Astrocyte (in vitro differentiated cells and primary cell): ENCODE measurements at regions not wholly inside any gene's neighbourhood (a gene's known extent, or its start where the extent isn't known, plus 50 kb on each side); places are given as distances from the start of the nearest gene placed in this dataset.
"Not testable (repeated sequence)": the region's sequence is repeated elsewhere in the genome, so short reads cannot be mapped to it uniquely, and the experiment has no call there.

Source experiments
- DNase-seq: peaks from one replicate; pipeline ENCODE4 v3.0.0-alpha.2; 2010; ENCODE audit warnings: low read depth
- FAIRE-seq: peaks from 2 replicates; lab custom pipeline; 2011; peaks lifted over from hg19 to GRCh38; lab: Jason Lieb, UNC
- H2AFZ ChIP-seq: 2 replicates; pipeline ENCODE4 v1.6.0; 2012; ENCODE audit warnings: low read depth, low read length, inconsistent platforms
- H3K27ac ChIP-seq: 2 replicates; pipeline ENCODE4 v1.5.1; 2011; ENCODE audit warnings: low read depth, low read length, inconsistent platforms
- H3K27me3 ChIP-seq: 2 replicates; pipeline ENCODE4 v1.6.0; 2011; ENCODE audit warnings: low read length, inconsistent platforms; ENCODE audit not compliant: insufficient read depth
- H3K36me3 ChIP-seq: 2 replicates; pipeline ENCODE4 v1.5.1; 2011; ENCODE audit warnings: low read length, inconsistent platforms; ENCODE audit not compliant: insufficient read depth
- H3K4me1 ChIP-seq: 2 replicates; pipeline ENCODE4 v1.5.1; 2011; ENCODE audit warnings: low read length, inconsistent platforms; ENCODE audit not compliant: insufficient read depth
- H3K4me2 ChIP-seq: 2 replicates; pipeline ENCODE4 v1.6.0; 2012; ENCODE audit warnings: low read length, inconsistent platforms
- H3K4me3 ChIP-seq: 2 replicates; pipeline ENCODE4 v1.5.1; 2011; ENCODE audit warnings: low read depth, mild to moderate bottlenecking, low read length, inconsistent platforms; ENCODE audit not compliant: insufficient read depth
- H3K79me2 ChIP-seq: 2 replicates; pipeline ENCODE4 v1.6.0; 2012; ENCODE audit warnings: mild to moderate bottlenecking, low read length, inconsistent platforms; ENCODE audit not compliant: insufficient read depth
- H3K9ac ChIP-seq: 2 replicates; pipeline ENCODE4 v1.6.0; 2012; ENCODE audit warnings: mild to moderate bottlenecking, low read length, inconsistent platforms
- H3K9me3 ChIP-seq: 2 replicates; pipeline ENCODE4 v1.5.1; 2012; ENCODE audit warnings: low read depth, mild to moderate bottlenecking, low read length, inconsistent platforms; ENCODE audit not compliant: insufficient read depth
- H4K20me1 ChIP-seq: 2 replicates; pipeline ENCODE4 v1.6.0; 2012; ENCODE audit warnings: low read length, inconsistent platforms; ENCODE audit not compliant: insufficient read depth
- H3K27ac Mint-ChIP-seq: one replicate; pipeline ENCODE4 v1.8.0; 2021; ENCODE audit warnings: mild to moderate bottlenecking, mixed read lengths; ENCODE audit not compliant: unreplicated experiment
- H3K27me3 Mint-ChIP-seq: one replicate; pipeline ENCODE4 v1.8.0; 2021; ENCODE audit warnings: low read depth, mixed read lengths; ENCODE audit not compliant: unreplicated experiment
- H3K36me3 Mint-ChIP-seq: one replicate; pipeline ENCODE4 v1.8.0; 2021; ENCODE audit warnings: low read depth, mixed read lengths; ENCODE audit not compliant: unreplicated experiment
- H3K4me1 Mint-ChIP-seq: one replicate; pipeline ENCODE4 v1.8.0; 2021; ENCODE audit warnings: low read depth, mixed read lengths; ENCODE audit not compliant: unreplicated experiment
- H3K4me3 Mint-ChIP-seq: one replicate; pipeline ENCODE4 v1.8.0; 2021; ENCODE audit warnings: mild to moderate bottlenecking, moderate library complexity, mixed read lengths; ENCODE audit not compliant: unreplicated experiment
- H3K9me3 Mint-ChIP-seq: one replicate; pipeline ENCODE4 v1.8.0; 2021; ENCODE audit warnings: mild to moderate bottlenecking, mixed read lengths; ENCODE audit not compliant: unreplicated experiment
- CTCF ChIP-seq: IDR thresholded peaks from 2 replicates; pipeline ENCODE4 v1.5.1; 2011; ENCODE audit warnings: low read depth, mild to moderate bottlenecking, inconsistent platforms, low read length, moderate library complexity; ENCODE audit not compliant: insufficient read depth
- EZH2 ChIP-seq: IDR thresholded peaks from 2 replicates; pipeline ENCODE4 v1.6.1; 2012; ENCODE audit warnings: mild to moderate bottlenecking, low read length, inconsistent platforms; ENCODE audit not compliant: insufficient read depth

- no peak for FAIRE-seq
These were observed 617.4 kb upstream of the CDH10 start for GRCh38 chr5:25262221-25262620.

GRCh38 chr5:25255128-25255527 is 610.4 kb upstream of the CDH10 start:
- H3K36me3 Mint-ChIP-seq = no peaks in the 10 kb centered on the region
- Histone ChIP-seq H3K79me2 (no peaks in the 10 kb centered on the region), H2AFZ (no peak overlapping the region), H3K27ac (no peak overlapping the region), H3K4me3 (no peak overlapping the region), H3K9me3 (no peaks in the 10 kb centered on the region), H3K9ac (no peak overlapping the region), H3K36me3 (no peaks in the 10 kb centered on the region), H4K20me1 (no peaks in the 10 kb centered on the region), H3K27me3 (no peaks in the 10 kb centered on the region), H3K4me1 (no peaks in the 10 kb centered on the region), H3K4me2 (no peak overlapping the region)
- no peak overlapping the region for H3K27ac Mint-ChIP-seq
- H3K27me3 Mint-ChIP-seq = no peaks in the 10 kb centered on the region
- DNase-seq (no peak), FAIRE-seq (no peak)
- H3K4me3 Mint-ChIP-seq = no peak overlapping the region
- no peaks in the 10 kb centered on the region for H3K9me3 Mint-ChIP-seq
- H3K4me1 Mint-ChIP-seq = peaks cover 8% of the 10 kb centered on the region
- no peak for TF ChIP-seq EZH2
- TF ChIP-seq CTCF = no peak

More at GRCh38 chr5:25262221-25262620, 617.4 kb upstream of the CDH10 start:
- no peaks in the 10 kb centered on the region for H3K9me3 ChIP-seq
- H3K4me1 ChIP-seq = no peaks in the 10 kb centered on the region
- no peaks in the 10 kb centered on the region for H3K79me2 ChIP-seq
- H2AFZ ChIP-seq = no peak overlapping the region
- Mint-ChIP-seq H3K27ac (no peak overlapping the region), H3K9me3 (peaks cover under 1% of the 10 kb centered on the region), H3K4me1 (no peaks in the 10 kb centered on the region), H3K27me3 (no peaks in the 10 kb centered on the region), H3K36me3 (no peaks in the 10 kb centered on the region), H3K4me3 (no peak overlapping the region)
- no peak overlapping the region for H3K27ac ChIP-seq
- DNase-seq = no peak
- no peak overlapping the region for H3K4me2 ChIP-seq
- H3K27me3 ChIP-seq = no peaks in the 10 kb centered on the region
- no peaks in the 10 kb centered on the region for H4K20me1 ChIP-seq
- no peak overlapping the region for H3K9ac ChIP-seq
- H3K36me3 ChIP-seq = no peaks in the 10 kb centered on the region
- TF ChIP-seq EZH2 (no peak), CTCF (no peak)
- no peak overlapping the region for H3K4me3 ChIP-seq

GRCh38 chr5:25241981-25242380 is 597.2 kb upstream of the CDH10 start:
- Histone ChIP-seq H3K27ac (no peak overlapping the region), H3K9ac (no peak overlapping the region), H3K4me1 (no peaks in the 10 kb centered on the region), H2AFZ (no peak overlapping the region), H3K27me3 (no peaks in the 10 kb centered on the region), H3K4me3 (no peak overlapping the region), H3K4me2 (no peak overlapping the region), H3K9me3 (peaks cover 3% of the 10 kb centered on the region), H3K79me2 (no peaks in the 10 kb centered on the region), H4K20me1 (no peaks in the 10 kb centered on the region), H3K36me3 (no peaks in the 10 kb centered on the region)
- no peak for FAIRE-seq
- H3K27me3 Mint-ChIP-seq = no peaks in the 10 kb centered on the region
- no peak overlapping the region for H3K4me3 Mint-ChIP-seq
- H3K4me1 Mint-ChIP-seq = no peaks in the 10 kb centered on the region
- no peak for DNase-seq
- H3K36me3 Mint-ChIP-seq = no peaks in the 10 kb centered on the region
- H3K27ac Mint-ChIP-seq = no peak overlapping the region
- H3K9me3 Mint-ChIP-seq = no peaks in the 10 kb centered on the region
- TF ChIP-seq CTCF = no peak

- H3K4me2 ChIP-seq, H4K20me1 ChIP-seq, H3K9ac ChIP-seq, H3K27me3 ChIP-seq, H3K27ac ChIP-seq, H3K27ac Mint-ChIP-seq, H3K4me1 ChIP-seq, H3K4me3 ChIP-seq, H3K79me2 ChIP-seq, H3K36me3 ChIP-seq, H3K9me3 ChIP-seq, H3K9me3 Mint-ChIP-seq, H3K4me3 Mint-ChIP-seq, H3K36me3 Mint-ChIP-seq, H3K27me3 Mint-ChIP-seq, H2AFZ ChIP-seq, FAIRE-seq, DNase-seq, H3K4me1 Mint-ChIP-seq: not testable (repeated sequence)
These were observed 593.9 kb upstream of the CDH10 start for GRCh38 chr5:25238720-25239119.
